Stimulated activated CD4-positive, alpha-beta T cell treated with anti-CD3 and anti-CD28 coated beads, Interleukin-1b, Interleukin-23, amount 100 ng/mL, for 24 hours (primary cell): ENCODE measurements at regions not wholly inside any gene's neighbourhood (a gene's known extent, or its start where the extent isn't known, plus 50 kb on each side); places are given as distances from the start of the nearest gene placed in this dataset.

Source experiments
- DNase-seq, 4 experiments: peaks; one replicate each; pipeline ENCODE4 v3.0.0-alpha.2; 2020; ENCODE audit warnings: low read depth in 4 of 4, low spot score in 1 of 4

GRCh38 chr6:100182313-100182712, 188.3 kb upstream of the MCHR2 start:
- no peak for DNase-seq

- no peak for DNase-seq
Measured at GRCh38 chr6:100181309-100181708, 187.3 kb upstream of the MCHR2 start.

DNA sequence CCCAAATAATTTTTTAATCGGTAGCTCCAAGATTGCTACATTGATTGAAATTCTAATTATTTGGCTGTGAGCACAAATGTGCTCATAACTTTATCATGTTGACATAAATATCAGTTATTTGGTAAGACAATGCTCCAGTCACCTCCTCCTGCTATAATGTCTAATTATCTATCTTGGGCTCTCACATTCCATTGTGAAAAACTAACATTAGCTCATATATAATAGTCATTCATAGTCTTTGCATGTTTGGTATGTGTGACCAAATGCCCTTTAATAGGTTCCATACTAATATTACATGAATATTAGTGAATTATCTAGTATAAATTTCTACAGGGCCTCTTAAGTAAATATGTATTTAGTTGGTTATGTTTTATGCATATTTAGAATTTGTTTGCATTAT, 185.6 kb upstream of the MCHR2 start:
- DNase-seq: no peak

GRCh38 chr6:100177956-100178355, 183.9 kb upstream of the MCHR2 start:
- DNase-seq: no peak

DNA sequence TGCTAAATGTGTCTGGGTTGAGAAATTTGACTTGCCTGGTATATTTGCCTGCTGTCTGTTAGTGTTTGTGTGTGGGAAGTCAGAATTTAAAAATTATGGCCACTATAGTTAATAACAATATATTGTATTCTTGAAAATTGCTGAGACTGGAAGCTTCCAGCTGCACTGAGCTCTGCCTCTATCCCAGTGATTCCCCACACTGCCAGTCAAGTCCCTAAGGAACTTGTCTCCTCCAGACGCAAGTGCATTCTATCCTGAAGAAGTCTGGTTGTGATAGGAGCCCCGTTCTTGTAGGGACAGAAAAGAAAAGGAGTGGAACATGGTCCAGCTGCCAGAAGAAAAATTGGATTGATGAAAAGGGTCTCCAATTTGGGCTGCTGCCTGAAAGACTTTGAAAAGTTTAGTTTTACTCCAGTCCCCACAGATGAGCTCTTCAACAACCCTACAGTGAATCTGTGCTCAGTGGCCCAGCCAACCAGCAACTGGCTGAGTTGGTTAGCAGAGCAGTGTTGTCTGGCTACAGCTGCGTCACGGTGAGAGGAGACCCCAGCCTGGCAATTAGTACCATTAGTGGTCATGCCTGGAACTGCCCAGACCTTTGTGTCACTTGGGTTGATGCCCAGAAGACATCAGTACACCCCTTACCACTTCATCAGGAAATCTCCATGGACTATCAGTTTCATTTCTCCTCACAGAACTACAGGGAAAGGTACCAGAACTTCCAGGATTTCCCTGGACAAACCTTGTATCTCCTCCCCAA, 183.1 kb upstream of the MCHR2 start:
- DNase-seq: no peak

DNA sequence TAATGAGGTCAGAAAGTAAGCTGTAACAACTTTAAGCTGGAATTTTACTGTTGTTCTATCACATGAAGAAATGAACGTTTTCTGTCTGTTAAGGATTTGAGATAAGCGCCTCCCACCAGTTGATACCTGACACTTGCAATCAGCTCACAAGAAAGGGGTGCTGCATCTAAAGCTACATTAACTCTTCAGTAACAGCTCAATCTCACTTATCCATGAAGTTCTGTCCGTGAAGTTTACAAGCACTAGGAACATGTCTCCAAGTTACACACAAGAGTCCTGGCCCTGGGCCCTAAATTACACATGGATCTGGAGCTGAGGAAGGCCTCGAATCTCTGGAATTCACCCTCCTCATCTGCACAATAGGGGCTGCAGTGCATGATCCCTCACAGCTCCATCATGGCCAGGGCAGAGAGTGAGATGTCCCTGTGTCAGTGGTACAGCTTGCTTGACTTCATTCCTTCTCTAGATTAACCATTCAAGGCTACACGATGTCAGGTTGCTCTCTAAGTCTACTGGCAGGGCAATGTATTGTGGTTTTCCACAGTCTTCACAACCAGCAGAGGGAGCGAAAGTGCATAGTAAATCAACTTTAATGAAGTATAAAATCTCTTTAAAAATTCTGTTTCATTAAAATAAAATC, 182.4 kb upstream of the MCHR2 start:
- DNase-seq: no peak

GRCh38 chr6:100175814-100176310, 181.8 kb upstream of the MCHR2 start:
- no peak for DNase-seq

GRCh38 chr6:100173211-100173610, 179.2 kb upstream of the MCHR2 start:
- DNase-seq: no peak

- no peak for DNase-seq
Measured at GRCh38 chr6:100172322-100172713, 178.3 kb upstream of the MCHR2 start.

DNA sequence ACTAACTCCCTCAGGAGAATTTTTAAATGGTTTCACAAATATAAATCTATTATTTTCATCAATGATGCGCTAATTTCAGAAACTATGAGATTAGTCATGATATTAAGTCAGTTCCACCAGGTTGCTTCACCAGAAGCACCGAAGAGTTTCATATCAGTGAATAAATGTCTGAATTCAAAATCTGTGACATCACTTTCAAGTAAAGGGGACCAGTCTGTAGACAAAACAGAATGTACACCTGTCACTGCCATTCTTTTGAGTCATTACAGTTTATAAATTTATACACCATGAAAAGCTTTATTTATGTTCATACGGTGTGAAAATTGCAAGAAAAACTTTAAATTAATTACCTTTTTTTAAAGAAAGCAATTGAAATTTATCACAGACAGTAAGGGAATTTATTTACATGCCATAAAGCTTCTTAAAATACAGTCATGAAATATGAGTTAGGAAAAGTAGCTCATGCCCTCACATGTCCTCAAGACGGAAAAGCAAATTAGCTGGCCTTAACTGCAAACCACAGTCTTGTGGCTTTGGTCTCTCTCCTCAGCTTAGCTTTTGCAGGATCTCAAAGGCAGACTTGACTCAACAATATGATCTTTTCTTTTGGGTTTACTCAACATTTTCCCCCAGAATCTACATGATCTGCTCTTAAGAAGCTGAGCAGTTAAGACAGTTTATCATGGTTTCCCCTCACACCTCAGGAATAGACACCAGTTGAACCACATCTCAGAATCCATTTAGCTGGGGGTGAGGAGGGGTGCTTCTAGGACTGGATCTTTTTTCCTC, 177.7 kb upstream of the MCHR2 start:
- no peak for DNase-seq

GRCh38 chr6:100168148-100168547, 174.1 kb upstream of the MCHR2 start:
- DNase-seq: no peak

GRCh38 chr6:100167585-100167984, 173.6 kb upstream of the MCHR2 start:
- no peak for DNase-seq

- DNase-seq: no peak
Measured at GRCh38 chr6:100166956-100167355, 172.9 kb upstream of the MCHR2 start.

DNA sequence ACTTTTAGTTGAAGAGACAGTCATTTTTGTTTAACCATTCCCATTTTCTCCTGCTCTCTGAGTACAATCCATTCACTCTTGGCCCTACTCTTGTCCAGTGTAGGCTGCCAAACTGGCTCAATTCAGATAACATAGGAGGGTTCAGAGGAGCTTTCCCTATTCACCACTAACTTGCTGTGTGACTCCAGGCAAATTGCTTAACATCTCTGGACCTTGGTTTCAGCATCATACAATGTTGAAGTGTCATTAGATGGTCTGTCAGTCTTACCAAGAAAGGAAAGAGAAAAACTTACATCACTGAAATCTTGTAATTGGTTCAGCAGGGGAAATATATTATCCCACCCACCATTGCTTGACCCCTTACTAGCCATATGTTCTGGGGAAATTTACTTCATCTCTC, 171.4 kb upstream of the MCHR2 start:
- no peak for DNase-seq

DNA sequence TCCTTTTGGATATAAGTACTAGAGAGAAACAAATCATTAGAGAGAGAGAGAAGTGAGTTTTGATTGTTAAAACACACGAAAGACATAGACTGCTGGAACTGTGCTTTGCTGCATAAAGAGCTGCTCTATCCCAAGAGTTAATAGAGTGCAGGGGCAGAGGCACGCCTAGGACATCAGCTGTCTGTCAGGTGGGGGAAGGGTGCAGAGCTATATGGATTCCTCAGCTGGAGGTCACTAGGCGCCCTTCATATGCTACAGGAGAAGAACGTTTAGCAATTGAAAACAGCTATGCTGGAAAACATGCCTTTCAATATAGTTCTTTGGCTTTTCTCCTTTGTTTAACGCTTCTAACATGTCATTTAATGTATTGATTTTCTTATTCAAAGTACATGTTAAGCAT, 169.0 kb upstream of the MCHR2 start:
- no peak for DNase-seq

DNA sequence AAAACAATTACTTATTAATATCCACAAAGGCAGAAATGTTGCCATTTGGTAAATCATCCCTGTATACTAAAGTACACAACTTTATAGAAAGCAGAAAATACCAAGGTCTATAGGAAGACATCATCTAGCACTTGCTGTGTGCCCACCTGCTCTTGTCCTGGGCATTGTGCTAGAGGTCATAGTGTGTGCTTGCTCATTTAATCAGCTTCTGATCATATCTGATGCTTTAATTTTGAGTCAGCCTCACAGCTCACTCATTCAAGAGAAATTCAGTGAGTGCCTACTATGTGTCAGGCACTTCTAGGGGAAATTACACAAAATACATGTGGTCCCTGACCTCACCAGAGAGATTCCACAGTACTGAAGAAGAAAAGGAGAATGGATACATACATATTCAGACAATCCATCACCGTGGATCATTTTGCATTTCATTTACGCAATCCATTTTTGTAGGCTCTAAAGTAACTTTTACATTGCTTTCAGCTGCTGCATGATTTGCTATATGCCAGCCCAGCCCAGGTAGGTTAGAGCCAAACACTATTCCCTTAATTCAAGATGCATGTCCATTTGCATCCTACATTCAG, 167.9 kb upstream of the MCHR2 start:
- no peak for DNase-seq

DNA sequence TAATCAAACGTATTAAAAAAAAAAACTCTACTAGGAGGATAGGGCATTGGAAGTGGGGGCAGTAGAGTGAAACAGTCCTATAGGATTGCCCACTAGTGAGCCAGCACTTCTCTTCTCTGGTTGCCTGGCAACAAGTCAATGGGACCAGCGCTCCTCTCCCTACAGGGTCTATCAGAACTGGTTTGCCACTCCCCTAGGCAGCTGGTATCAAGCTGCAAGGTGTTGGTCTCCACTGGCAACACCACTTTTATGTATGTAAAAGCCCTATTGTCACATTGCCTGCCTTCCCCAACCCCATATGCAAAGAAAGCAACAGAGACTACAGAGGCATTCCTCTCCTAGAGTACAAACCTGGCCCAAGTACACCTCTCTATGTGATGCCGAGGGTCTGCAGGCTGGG, 166.9 kb upstream of the MCHR2 start:
- DNase-seq: no peak

GRCh38 chr6:100155141-100155540, 161.1 kb upstream of the MCHR2 start:
- no peak for DNase-seq

DNA sequence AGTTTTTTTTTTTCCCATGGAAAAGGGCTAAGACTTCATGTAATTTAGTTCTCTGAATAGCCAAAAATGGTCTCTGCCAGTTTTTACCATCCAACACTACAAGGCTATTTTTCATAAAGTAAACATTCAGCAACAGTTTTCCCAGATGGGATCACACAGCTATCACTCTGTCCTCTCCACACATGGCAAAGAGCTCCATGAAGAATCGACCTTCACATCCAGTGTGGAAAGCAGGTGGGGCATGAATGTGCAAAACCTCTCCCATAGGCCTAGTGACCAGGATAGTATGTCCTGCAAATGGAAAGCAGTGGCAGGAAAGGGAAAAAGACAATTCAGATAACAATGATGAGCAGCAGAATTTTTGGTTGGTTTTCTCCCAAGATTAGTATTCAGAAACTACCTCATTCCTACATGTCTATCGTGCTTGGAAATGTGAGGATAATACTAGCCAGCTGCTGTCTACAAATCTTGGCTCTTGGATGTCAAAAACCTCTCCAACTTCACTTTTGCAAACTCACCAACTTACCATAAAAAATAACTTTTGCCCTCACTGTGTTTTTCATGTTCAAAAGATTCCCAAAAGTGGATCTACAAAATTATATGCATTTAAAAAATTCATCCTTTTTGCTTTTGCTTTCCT, 159.7 kb upstream of the MCHR2 start:
- DNase-seq: no peak

DNA sequence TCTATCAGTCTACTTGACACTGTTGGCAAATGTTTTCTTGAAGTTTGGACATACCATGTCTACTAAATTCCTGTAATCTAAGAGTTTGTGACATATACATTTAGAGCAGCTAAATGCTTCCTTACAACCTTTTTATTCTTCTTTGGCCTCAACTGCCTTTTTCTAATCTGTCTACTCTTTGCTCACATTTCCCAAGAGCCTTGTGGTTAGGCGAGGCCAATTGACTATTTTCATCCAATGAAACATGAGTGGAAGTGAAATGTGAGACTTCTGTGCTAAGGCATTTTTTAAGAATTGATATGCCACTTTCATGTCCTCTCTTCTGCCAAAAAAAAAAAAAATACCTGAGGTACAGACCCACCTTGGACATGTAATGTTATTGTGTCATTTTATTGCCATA, 158.2 kb upstream of the MCHR2 start:
- no peak for DNase-seq

- no peak for DNase-seq
Measured at GRCh38 chr6:100144991-100145390, 151.0 kb upstream of the MCHR2 start.
